H9 (cell line): ENCODE measurements at regions not wholly inside any gene's neighbourhood (a gene's known extent, or its start where the extent isn't known, plus 50 kb on each side); places are given as distances from the start of the nearest gene placed in this dataset.

Source experiments
- DNase-seq: peaks from one replicate; pipeline ENCODE4 v3.0.0-alpha.2; 2017
- H2AFZ ChIP-seq: one replicate; pipeline ENCODE4 v1.6.1; 2013; ENCODE audit warnings: mild to moderate bottlenecking, low read length, control low read depth, moderate library complexity
- H2AK5ac ChIP-seq: 2 replicates; pipeline ENCODE4 v1.6.1; 2013; ENCODE audit warnings: low read length, control low read depth, mixed read lengths; ENCODE audit not compliant: insufficient read length
- H2BK120ac ChIP-seq: one replicate; pipeline ENCODE4 v1.6.1; 2013; ENCODE audit warnings: low read depth, mild to moderate bottlenecking, low read length, control low read depth, inconsistent platforms; ENCODE audit not compliant: poor library complexity, severe bottlenecking
- H2BK12ac ChIP-seq: 2 replicates; pipeline ENCODE4 v1.6.1; 2013; ENCODE audit warnings: low read length, control low read depth, mixed read lengths, low read depth; ENCODE audit not compliant: insufficient read length
- H2BK15ac ChIP-seq: 2 replicates; pipeline ENCODE4 v1.6.1; 2013; ENCODE audit warnings: low read depth, low read length, control low read depth
- H2BK20ac ChIP-seq: one replicate; pipeline ENCODE4 v1.6.1; 2013; ENCODE audit warnings: low read depth, mild to moderate bottlenecking, low read length, control low read depth, inconsistent platforms; ENCODE audit not compliant: poor library complexity, severe bottlenecking
- H2BK5ac ChIP-seq: 2 replicates; pipeline ENCODE4 v1.6.1; 2013; ENCODE audit warnings: low read length, control low read depth, mixed read lengths; ENCODE audit not compliant: insufficient read length
- H3K14ac ChIP-seq: 2 replicates; pipeline ENCODE4 v1.6.1; 2013; ENCODE audit warnings: low read length, control low read depth; ENCODE audit not compliant: insufficient read depth
- H3K18ac ChIP-seq: 2 replicates; pipeline ENCODE4 v1.6.1; 2013; ENCODE audit warnings: low read depth, mild to moderate bottlenecking, mixed read lengths, low read length, control low read depth; ENCODE audit not compliant: insufficient read length
- H3K23ac ChIP-seq: 2 replicates; pipeline ENCODE4 v1.6.1; 2013; ENCODE audit warnings: low read length, control low read depth, mixed read lengths, low read depth; ENCODE audit not compliant: insufficient read length
- H3K23me2 ChIP-seq: 2 replicates; pipeline ENCODE4 v1.6.1; 2013; ENCODE audit warnings: low read depth, mild to moderate bottlenecking, mixed read lengths, low read length, control low read depth; ENCODE audit not compliant: insufficient read length, poor library complexity, severe bottlenecking
- H3K27ac ChIP-seq: 2 replicates; pipeline ENCODE4 v1.5.1; 2013; ENCODE audit warnings: low read length, control low read depth, mixed read lengths, low read depth; ENCODE audit not compliant: insufficient read length
- H3K27me3 ChIP-seq: 2 replicates; pipeline ENCODE4 v1.6.1; 2013; ENCODE audit warnings: low read length, control low read depth, inconsistent platforms; ENCODE audit not compliant: insufficient read depth
- H3K4ac ChIP-seq: 2 replicates; pipeline ENCODE4 v1.6.1; 2013; ENCODE audit warnings: low read depth, mild to moderate bottlenecking, control low read depth, inconsistent platforms, low read length, moderate library complexity
- H3K4me1 ChIP-seq: 2 replicates; pipeline ENCODE4 v1.6.1; 2013; ENCODE audit warnings: low read length, control low read depth, inconsistent platforms; ENCODE audit not compliant: insufficient read depth
- H3K4me2 ChIP-seq: 2 replicates; pipeline ENCODE4 v1.6.1; 2013; ENCODE audit warnings: low read length, control low read depth, mixed read lengths; ENCODE audit not compliant: insufficient read length, insufficient read depth
- H3K56ac ChIP-seq: 2 replicates; pipeline ENCODE4 v1.6.1; 2013; ENCODE audit warnings: low read depth, mild to moderate bottlenecking, mixed read lengths, low read length, control low read depth; ENCODE audit not compliant: insufficient read length
- H3K79me1 ChIP-seq: 2 replicates; pipeline ENCODE4 v1.6.1; 2013; ENCODE audit warnings: low read depth, mild to moderate bottlenecking, moderate library complexity, low read length, control low read depth, inconsistent platforms; ENCODE audit not compliant: insufficient read depth, poor library complexity, severe bottlenecking
- H3K79me2 ChIP-seq: 2 replicates; pipeline ENCODE4 v1.6.1; 2013; ENCODE audit warnings: low read length, control low read depth, inconsistent platforms; ENCODE audit not compliant: insufficient read depth
- H3K9ac ChIP-seq: 2 replicates; pipeline ENCODE4 v1.6.1; 2013; ENCODE audit warnings: low read length, control low read depth, mixed read lengths; ENCODE audit not compliant: insufficient read length; ENCODE audit errors: extremely low read depth
- H3K9me3 ChIP-seq: one replicate; pipeline ENCODE4 v1.6.1; 2013; ENCODE audit warnings: low read depth, low read length, inconsistent platforms; ENCODE audit not compliant: control insufficient read depth
- H3T11ph ChIP-seq: one replicate; pipeline ENCODE4 v1.6.1; 2013; ENCODE audit warnings: mild to moderate bottlenecking, low read length, control low read depth, inconsistent platforms
- H4K20me1 ChIP-seq: one replicate; pipeline ENCODE4 v1.6.1; 2013; ENCODE audit not compliant: control insufficient read depth, insufficient read length, insufficient read depth
- H4K5ac ChIP-seq: 2 replicates; pipeline ENCODE4 v1.6.1; 2013; ENCODE audit warnings: low read depth, mild to moderate bottlenecking, mixed read lengths, low read length, control low read depth; ENCODE audit not compliant: insufficient read length
- H4K8ac ChIP-seq: replicated peaks from 2 replicates; pipeline ENCODE4 v1.6.1; 2013; ENCODE audit warnings: low read length, control low read depth, mixed read lengths, low read depth; ENCODE audit not compliant: insufficient read length
- H4K91ac ChIP-seq: 2 replicates; pipeline ENCODE4 v1.6.1; 2013; ENCODE audit warnings: low read depth, mild to moderate bottlenecking, moderate library complexity, mixed read lengths, low read length, control low read depth; ENCODE audit not compliant: insufficient read length
- H3K27ac Mint-ChIP-seq, 3 experiments: 2 replicates in 2 of 3; 3 replicates in 1 of 3; pipeline ENCODE4 v1.8.0; 2020 to 2021; ENCODE audit warnings: mixed read lengths in 3 of 3, mild to moderate bottlenecking in 1 of 3, moderate library complexity in 1 of 3
- H3K27me3 Mint-ChIP-seq: 2 replicates; pipeline ENCODE4 v1.8.0; 2021; ENCODE audit warnings: low read depth, mild to moderate bottlenecking, moderate library complexity, mixed read lengths
- H3K36me3 Mint-ChIP-seq, 3 experiments: 2 replicates in 2 of 3; 3 replicates in 1 of 3; pipeline ENCODE4 v1.8.0; 2020 to 2021; ENCODE audit warnings: low read depth in 3 of 3, mixed read lengths in 3 of 3; ENCODE audit not compliant: insufficient read depth in 1 of 3
- H3K4me1 Mint-ChIP-seq, 2 experiments: 2 replicates each; pipeline ENCODE4 v1.8.0; 2020; ENCODE audit warnings: mixed read lengths in 2 of 2
- H3K4me3 Mint-ChIP-seq, 2 experiments: 2 replicates in 1 of 2; 3 replicates in 1 of 2; pipeline ENCODE4 v1.8.0; 2020 to 2021; ENCODE audit warnings: mild to moderate bottlenecking in 2 of 2, mixed read lengths in 2 of 2, moderate library complexity in 1 of 2
- H3K9me3 Mint-ChIP-seq, 2 experiments: 2 replicates in 1 of 2; 3 replicates in 1 of 2; pipeline ENCODE4 v1.8.0; 2020; ENCODE audit warnings: mild to moderate bottlenecking in 2 of 2, mixed read lengths in 2 of 2, moderate library complexity in 1 of 2
- CTCF ChIP-seq: fragments of 200-600 bp; sonication (generic); conservative IDR thresholded peaks from 3 replicates; pipeline ENCODE4 v1.8.0; 2021; ENCODE audit warnings: antibody characterized with exemption, mild to moderate bottlenecking
- WGBS: extraction: QIAGEN DNeasy Blood & Tissue Kit; methylation state at CpG from one replicate; pipeline ENCODE4 v1.1.7; 2013; ENCODE audit warnings: missing lambda C conversion rate, low lambda C conversion rate, mixed read lengths; ENCODE audit not compliant: insufficient read length; ENCODE audit errors: extremely low coverage; 5-methylcytosine and 5-hydroxymethylcytosine counted together

DNA sequence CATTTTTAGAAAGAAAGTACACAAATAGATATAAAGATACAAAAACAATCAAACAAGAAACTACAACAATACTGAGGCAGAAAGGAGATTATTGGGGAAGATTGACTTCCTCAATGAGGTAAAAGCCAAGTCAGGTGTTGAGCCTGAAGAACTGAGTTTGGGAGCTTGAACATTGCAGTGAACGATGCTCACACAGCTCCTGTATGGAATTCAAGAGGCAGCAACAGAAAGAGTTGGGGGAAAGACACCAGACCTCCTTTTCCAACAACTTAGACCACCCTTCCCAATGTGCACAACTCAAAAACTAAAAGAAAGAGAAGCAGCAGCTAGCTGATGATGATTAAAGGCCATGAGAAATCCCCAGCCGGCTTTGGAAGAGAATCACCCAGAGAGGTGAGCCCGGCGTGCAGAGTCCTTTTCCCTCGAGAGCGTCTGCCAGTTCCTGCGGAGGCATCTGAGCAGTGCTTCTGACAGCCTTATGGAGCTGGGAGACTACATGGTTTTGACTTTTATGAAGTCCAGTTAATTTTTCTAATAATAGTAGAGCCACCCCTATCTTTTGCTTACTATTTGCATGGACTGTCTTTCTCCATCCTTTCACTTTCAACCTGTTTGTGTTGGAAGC, 106.9 kb upstream of the RFX8 start:
- no peaks in the 10 kb centered on the region for H3K23me2 ChIP-seq
- no peak overlapping the region for H2BK15ac ChIP-seq
- peaks cover 0 to 7% of the 10 kb centered on the region in 2 experiments; a peak in 3 of 5 replicates for H3K9me3 Mint-ChIP-seq
- no peak overlapping the region for H2BK120ac ChIP-seq
- TF ChIP-seq CTCF, result no peak
- no peak overlapping the region for H3T11ph ChIP-seq
- H3K56ac ChIP-seq, result no peak overlapping the region
- no peak overlapping the region for H4K8ac ChIP-seq
- no peak overlapping the region for H3K23ac ChIP-seq
- H3K4me1 ChIP-seq, result no peaks in the 10 kb centered on the region
- no peak overlapping the region for H4K91ac ChIP-seq
- H3K9me3 ChIP-seq, result no peaks in the 10 kb centered on the region
- no peak overlapping the region for H3K27ac ChIP-seq
- H3K9ac ChIP-seq, result no peak overlapping the region
- H3K4me3 Mint-ChIP-seq, result no peak overlapping the region
- H2BK20ac ChIP-seq, result no peak overlapping the region
- H3K36me3 Mint-ChIP-seq, result no peaks in the 10 kb centered on the region; a peak in 1 of 7 replicates
- DNase-seq, result no peak
- H3K4me1 Mint-ChIP-seq, result no peaks in the 10 kb centered on the region
- no peak overlapping the region for H4K5ac ChIP-seq
- no peaks in the 10 kb centered on the region for H3K27me3 ChIP-seq
- H3K14ac ChIP-seq, result no peak overlapping the region
- H3K27me3 Mint-ChIP-seq, result no peaks in the 10 kb centered on the region
- no peak overlapping the region for H2BK12ac ChIP-seq
- no peak overlapping the region for H2BK5ac ChIP-seq
- H2AFZ ChIP-seq, result no peak overlapping the region
- no peak overlapping the region for H3K4me2 ChIP-seq
- H3K79me2 ChIP-seq, result no peaks in the 10 kb centered on the region; the same call in 1 of the 2 replicates
- no CpG with 5 or more reads among the region's 7 CpGs for WGBS
- no peak overlapping the region for H3K4ac ChIP-seq
- no peak overlapping the region for H3K27ac Mint-ChIP-seq
- H3K18ac ChIP-seq, result no peak overlapping the region
- H4K20me1 ChIP-seq, result no peaks in the 10 kb centered on the region
- no peak overlapping the region for H2AK5ac ChIP-seq
- no peaks in the 10 kb centered on the region for H3K79me1 ChIP-seq
